GM19025 (cell line): ENCODE measurements at regions not wholly inside any gene's neighbourhood (a gene's known extent, or its start where the extent isn't known, plus 50 kb on each side); places are given as distances from the start of the nearest gene placed in this dataset.

Source experiments
- ATAC-seq: cut with Tn5 transposase; IDR thresholded peaks from one replicate; pipeline ENCODE4 v1.9.1; 2021; ENCODE audit warnings: mild to moderate bottlenecking, low read depth, moderate library complexity; ENCODE audit not compliant: unreplicated experiment

DNA sequence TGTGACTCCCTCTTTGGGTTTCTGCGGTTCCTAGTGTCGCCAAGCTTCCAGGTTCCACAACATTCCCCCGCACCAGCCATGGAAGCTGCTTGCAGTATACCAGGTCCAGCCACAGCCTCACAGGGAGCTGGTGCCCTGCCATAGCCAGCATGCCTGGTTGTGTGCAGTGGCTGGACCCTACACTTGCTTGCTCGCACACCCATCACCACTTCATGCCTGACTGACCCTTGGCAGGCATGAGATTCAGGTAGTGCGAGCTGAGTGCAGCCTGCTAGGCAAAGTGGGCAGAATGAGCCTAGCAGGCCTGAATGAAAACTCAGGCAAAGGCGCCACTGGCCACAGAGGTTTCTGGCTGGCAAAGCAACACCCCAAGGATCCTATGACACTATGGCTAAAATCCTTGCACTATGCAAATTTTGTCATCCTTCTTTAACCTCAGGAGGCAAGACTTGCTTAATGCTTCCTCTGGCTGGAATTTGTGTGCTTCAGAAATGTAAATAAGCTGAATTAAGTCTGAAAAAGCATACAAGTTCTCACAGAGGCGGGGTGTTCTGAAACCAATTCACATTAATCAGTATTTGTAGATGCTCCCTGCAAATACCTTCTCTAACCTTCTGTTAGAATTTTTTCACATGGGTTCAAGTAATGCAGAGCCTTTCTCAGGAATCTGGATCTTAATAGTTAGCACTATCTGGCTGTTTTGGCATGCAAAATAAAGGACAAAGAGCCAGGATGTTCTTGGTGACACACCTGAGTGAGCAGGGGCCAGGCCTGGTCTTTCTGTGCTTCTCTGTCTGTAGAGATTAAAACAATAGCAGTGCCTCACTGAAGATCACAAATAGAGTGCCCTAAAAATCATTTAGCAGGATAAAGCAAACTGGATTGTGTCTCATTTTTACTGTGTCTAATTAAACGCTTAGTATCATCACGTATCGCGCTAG, 256.9 kb downstream of the GPATCH2 start:
- ATAC-seq, result no peak

DNA sequence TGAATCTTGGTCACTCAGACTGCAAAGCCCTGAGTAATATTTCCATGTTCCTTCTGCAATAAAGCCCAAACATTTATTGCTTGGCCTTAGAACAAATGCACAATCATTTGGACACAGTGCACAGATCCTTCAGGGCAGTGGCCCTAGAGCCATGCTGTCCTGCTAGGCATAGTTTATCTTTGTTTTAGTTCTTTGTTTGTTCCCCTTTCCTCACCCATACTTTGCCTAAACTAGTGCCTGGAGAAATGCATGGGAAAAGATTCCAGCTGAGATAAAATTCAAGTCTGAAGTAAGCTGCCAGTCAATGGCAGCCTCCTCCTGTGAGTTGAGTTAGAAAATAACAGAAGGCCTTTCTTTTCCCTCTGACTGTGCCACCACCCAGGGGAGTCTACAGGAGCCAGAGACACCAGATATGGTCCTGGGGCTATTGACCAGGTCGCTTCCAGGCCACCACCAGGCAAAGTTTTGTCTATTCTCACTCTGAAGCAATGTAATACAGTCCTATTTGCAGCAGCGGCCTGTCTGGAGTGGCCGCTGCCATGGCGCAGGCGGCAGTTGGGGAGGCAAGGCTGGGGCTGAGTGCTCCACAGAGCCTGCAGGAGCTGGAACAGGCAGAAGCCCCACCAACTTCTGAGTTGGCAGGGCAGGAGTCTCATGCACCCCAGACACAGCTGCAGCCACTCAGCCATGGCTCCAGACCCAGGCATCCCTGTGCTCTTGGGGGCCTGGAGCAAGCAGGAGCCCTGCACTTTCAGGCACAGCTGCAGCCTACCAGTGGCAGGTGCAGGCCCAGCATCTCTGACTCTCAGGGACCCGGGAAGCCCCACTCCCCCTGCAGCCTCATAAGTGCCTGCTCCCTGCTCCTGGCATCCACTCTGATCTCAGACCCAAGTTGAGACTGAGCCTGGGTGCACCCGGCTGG, 258.6 kb downstream of the GPATCH2 start:
- no peak for ATAC-seq

DNA sequence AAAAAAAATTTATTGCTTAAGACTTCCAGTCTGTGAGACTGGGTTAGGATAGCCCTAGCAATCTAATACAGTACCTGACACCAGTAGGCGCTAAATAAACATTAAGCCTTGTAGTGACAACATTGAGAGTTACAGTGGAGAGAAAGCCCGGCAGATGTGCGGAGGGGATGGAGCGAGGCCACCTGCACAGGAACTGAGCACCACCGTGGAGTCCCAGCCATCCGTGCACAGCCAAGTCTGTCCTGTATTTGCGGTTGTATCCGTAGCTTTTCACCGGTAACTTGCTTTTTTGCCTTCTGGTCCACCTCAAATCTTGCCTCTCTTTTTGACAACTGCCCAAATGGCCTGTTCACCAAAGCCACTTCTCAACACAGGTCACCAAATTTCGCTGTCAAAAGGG, 260.1 kb downstream of the GPATCH2 start:
- ATAC-seq, result no peak

DNA sequence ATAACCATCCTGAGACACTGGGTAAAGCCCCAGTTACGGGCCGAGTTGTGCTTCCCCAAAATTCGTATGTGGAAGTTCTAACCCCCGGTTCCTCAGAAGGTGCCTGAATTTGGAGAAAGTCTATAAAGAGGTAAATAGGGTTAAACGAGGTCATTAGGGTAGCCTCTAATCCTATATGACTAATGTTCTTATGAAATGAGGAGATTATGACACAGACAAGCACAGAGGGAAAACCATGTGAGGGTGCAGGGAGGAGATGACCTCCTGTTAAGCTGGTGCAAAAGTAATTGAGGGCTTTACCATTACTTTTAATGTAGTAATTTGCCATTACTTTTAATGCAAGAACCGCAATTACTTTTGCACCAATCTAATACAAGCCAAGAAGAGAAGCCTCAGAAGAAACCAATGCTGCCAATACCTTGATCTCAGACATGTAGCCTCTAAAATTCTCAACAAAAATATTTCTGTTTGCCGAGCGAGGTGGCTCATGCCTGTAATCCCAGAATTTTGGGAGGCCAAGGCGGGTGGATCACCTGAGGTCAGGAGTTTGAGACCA, 260.8 kb downstream of the GPATCH2 start:
- peak; percentile 6 for ATAC-seq

DNA sequence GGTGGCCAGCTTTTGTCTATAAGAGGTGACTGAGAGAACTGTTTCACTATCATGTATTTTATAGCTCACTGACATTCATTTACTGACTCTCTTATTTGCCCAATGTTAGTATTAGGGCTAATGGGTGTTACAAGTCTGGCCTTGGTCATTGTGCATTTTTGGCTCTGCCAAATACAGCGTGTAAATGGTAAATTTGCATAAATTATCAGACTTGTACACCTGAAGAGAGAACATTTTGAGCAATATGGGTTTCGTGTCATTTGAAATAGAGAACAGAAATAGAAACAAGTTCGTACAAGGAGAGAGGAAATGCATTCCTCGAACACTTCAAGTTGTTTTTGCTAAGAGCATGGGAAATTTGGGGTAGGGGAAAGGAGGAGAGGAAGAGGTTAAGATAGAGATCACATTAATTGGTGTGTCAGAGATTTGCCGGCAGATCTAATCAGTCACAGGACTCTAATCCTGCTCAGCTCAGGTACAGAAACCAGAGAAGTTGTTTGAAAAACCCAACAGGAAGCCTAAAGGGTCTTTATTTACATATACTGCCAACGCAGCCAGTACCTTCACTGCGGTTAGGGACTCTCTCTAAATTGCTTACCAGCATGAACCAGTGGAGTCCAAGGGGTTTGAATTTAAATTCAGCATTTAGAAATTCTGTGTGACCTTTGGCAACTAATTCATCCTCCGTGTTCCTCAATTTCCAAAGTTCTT, 261.5 kb downstream of the GPATCH2 start:
- peak; percentile 84 for ATAC-seq

DNA sequence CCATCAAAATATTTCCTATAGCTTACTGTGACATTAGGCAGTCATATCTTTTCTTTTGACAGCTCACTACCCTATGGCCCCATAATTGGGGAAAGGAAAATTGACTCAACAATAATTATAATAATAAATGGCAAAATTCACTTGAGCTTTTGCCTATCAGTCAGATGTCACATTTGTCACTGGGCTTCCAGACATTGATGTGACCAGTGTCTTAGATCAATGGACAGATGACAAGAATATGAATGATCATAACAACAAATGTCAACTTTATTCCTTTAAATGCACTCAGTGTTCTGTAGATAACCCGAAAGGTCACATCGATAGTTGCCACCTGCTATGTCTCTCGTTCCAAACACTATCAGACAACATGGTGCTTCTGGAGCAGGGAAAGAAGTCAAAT, 266.7 kb downstream of the GPATCH2 start:
- no peak for ATAC-seq

DNA sequence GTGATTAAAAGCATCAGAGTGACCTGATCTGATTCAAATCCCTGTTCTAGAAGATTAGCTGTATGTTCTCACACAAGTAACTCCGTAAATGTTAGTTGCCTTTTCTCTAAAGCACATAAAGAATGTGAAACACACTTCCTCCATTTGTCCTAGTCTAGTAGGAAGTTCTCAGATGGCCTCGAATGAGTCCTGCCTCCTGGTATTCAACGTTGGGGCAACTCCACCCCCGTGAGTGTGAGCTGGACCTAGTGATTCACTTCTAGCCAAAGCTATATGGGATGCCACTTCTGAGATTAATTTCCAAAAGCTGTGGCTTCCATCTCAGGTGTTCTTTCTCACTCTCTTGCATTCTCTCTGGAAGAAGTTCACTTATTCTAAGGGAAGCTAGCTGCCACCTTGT, 267.6 kb downstream of the GPATCH2 start:
- ATAC-seq, result no peak

DNA sequence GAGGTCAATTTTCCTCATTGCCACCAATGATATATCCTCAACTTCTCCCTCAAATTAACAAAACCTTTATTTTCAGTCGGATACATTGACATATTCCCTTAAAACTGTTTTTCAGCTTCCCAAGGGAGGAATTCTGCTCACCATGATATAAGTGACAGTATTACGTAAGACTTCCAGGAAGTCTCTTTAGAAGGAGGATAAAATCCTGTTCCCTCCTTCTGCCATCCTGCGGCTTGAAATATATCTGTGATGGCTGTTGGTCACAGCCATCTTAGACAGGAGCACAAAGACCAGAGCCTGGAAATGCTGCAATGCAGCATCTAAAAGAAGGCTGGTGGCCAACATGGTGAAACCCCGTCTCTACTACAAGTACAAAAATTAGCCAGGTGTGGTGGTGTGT, 270.4 kb downstream of the GPATCH2 start:
- ATAC-seq, result no peak

DNA sequence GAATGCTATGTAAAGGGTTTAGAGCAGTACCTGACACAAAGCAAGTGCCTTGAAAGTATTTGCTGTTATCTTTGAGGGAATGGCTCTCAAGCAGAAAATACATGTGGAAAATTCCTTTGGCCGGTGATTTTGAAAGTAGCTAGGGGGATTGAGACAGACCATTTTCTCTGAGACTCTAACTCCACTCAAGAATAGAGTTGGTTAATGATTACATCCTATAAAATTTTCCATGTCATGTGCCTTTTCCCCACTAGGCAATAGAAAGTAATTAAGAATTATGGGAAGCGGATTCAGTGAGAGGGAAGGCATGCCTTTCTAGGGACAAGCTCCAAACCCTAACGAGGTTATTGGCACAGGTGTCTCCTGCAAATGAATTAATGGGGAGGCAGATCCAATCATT, 276.0 kb downstream of the GPATCH2 start:
- no peak for ATAC-seq

DNA sequence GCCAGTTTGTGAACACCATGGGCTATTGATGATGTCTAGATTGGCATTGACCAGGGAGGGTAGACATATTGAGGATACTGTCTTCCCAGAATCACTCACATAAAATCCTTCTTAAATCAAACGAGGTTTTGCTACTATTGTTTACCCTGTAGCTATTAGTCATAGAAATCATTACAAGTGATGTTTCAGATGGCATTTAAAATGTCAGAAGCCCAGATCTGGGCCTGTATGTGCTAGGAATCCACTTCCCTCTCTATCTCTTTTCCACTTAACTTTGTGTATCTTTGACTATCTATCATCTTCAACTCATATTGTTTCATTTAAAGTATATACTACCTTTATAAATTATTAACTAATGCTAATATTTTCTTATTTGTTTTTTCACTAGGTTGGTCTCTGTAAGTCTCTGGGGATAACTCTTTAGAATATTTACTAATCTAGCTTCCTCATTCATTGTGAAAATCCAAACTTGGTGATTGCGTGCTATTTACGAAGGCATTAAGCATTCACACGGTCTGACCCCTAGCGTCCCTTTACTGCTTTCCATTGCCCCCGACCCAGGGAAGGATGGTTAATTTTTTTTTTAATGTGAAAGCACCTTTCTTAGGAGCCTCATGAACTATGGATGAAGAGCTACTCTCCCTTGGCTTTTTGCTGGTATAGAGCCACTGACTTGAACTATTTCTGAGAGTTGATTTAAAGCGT, 281.8 kb downstream of the GPATCH2 start:
- no peak for ATAC-seq

DNA sequence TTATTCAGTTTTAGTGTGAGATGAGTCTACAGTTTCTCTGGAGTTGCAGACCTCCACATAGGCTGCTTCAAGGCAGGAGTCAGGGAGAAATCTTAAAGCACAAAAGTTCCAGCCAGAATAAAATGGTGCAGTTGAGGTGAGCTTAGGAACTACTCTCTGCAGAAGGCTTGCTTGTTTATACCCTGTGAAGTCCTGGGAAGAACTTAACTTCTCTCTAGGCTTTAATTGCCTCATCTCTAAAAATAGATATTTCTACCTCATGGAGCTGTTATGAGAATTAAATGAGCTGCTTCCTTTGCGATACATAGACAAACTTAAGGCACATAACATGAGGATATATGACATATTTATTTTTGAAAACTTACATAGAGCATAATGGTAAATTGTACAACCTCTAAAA, 286.2 kb downstream of the GPATCH2 start:
- no peak for ATAC-seq

DNA sequence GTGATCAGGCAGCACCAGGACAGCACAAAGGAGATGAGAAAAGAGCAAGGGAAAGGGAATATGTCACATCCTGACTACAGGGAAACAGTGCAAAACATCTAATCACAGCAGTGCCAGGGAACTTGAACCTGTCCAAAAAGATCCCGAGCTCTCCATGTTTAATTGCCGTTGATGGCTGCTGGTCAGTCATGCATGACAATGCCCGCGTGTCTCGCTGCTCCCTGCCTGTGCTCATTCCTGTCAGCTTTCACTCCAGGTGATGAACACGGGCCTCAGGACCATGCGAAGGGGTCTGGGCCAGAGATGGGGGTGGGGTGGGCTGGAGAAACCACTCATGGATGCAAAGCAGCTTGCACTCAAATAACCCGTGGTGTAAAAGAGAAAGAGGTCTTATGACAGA, 287.0 kb downstream of the GPATCH2 start:
- no peak for ATAC-seq

DNA sequence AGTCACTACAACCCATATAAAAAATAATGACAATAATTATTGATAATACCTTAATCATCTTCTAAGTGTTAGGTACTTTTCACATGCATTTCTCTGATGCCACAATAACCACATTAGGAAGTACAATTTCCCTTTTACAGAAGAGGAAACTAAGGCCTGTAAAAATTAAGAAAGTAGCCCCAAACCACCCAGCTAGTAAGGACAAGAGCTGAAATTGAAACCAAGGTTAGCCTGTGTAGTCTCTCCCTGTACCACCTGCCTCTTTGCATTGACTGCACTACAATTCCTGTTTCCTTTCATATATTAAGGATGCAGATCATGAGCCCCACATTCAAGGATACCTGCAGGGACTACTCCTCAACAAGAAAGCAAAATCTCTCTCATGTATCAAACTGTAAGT, 288.8 kb downstream of the GPATCH2 start:
- no peak for ATAC-seq

DNA sequence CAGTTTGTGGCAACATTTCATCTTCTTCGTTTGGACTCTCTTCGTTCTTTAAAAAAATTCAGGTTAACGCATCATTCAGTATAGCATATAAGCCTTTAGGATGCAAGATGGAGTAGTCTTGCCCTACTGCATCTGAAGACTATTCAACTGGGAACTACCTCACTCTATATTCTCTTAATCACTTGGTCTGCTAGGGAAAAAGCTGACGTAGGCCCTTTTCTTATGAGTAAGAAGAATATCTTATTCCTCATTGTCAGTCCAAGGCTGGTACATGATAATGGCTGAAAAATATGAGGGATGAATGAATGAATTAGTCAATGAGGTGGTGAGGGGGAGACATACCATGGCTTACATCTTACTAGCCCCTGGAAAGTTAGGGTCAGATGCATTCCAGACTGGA, 294.2 kb downstream of the GPATCH2 start:
- no peak for ATAC-seq

DNA sequence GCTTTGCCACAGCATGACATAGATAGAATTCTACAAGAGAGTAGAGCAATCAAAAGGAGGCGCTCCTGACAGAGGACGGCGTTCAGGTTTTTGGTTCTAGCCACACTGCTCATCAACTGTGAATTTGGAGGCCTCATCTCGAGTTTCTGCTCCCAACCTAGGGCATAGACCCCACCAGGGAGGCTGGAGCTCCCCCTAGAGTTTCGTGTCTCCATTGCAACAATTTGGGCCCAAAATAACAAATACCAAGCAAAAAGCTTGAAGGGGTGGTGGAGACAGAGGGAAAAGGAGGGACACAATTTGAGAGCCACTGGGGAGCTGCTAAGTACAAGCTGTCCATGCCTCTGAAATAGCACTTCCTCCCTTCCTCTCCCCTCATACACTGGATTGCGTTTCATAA, 297.0 kb downstream of the GPATCH2 start:
- no peak for ATAC-seq

DNA sequence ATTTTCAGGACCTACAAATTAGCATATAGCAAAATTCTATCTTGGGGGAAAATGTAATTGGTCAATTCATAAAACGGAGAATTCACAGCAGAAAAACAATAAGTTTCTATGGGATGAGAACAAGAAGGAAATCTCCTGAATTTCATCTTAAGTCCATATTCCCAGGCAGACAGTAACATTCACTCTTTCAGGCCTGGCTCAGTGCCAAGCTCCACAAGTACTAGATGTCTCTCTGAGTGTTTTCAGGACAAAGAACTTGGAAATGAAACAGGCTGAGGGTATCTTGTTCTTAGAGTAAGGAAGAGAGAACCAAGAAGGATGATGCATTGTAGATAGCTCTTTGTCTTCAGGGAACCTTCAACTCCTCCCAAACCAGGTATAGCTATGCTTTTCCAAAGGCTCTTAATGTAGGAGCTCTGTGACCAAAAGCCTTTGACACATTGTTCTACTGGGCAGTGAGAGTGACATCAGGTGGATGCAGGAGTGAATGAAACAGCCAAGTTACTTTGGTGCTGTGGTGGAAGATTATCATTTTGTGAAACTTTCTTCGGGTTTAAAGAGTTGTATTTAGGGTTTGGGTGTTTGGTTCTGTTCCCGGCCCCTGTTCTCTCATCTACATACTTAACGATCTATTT, 298.3 kb downstream of the GPATCH2 start:
- ATAC-seq, result no peak

DNA sequence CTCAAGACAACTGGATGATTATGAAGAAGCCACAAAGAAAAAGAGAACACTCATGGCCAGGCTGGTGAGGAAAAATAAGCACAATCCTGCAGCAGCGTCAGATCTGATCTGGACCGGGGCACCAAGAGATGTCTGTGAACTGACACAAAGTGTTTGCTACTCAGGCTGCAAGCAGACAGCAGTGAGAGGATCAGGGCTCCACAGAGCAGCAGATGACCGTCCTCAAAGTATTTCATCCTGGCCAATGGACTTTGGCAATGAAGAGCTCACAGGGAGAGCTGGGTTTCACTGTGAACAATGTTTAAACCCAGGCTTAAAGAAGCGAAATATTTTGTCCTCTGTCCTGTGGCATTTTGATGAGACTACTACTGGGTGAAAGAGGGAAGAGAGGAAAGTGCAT, 299.2 kb downstream of the GPATCH2 start:
- ATAC-seq, result no peak

DNA sequence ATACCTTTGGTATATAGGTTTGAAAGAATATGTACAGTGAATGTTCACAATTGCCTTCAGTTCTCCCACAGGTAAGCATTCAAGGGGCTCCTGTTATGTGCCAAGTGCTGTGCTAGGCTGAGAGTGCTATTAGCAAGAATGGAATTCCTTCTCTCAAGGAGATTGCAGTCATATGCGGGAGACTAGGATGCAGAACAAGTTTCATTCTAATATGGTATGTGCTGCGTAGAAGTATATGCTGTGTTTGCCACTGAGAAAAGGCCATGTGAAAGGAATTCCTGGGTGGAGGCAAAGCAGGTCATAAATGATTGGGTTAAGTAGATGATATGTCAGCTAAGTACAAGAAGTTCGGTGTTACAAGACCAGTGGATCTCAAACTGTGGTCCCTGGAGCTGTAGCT, 303.0 kb downstream of the GPATCH2 start:
- no peak for ATAC-seq

DNA sequence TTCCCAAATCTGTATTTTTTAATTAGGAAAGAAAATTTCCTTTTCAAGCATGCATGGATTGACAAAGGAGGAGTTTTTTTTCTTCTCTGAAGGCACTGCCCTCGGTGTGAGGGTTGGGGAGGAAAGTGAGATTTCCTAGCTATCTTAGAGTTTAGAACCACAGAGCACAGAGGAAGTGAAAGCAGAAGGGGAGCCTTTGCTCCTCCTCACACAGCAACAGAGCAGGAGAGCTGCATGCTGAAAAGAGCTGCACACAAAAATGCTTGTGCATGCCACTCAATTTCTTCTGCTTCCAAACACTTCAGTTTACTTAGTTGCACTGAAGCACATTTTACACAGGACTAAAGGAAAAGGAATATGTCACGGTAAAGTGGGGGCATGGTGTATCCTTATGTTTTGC, 308.1 kb downstream of the GPATCH2 start:
- ATAC-seq, result peak; percentile 99
